Right ventricle myocardium superior (tissue), 1 donor: ENCODE measurements at regions not wholly inside any gene's neighbourhood (a gene's known extent, or its start where the extent isn't known, plus 50 kb on each side); places are given as distances from the start of the nearest gene placed in this dataset.
"Not testable (repeated sequence)": the region's sequence is repeated elsewhere in the genome, so short reads cannot be mapped to it uniquely, and the experiment has no call there.

Experiments used
- ATAC-seq: fragments of 200-7000 bp; cut with Tn5 transposase; one replicate; pipeline ENCODE4 v1.9.1; 2020; ENCODE audit warnings: mild to moderate bottlenecking; ENCODE audit not compliant: poor library complexity
- DNase-seq: peaks from one replicate; pipeline ENCODE4 v3.0.0-alpha.2; 2020
- intact Hi-C: fragments of 100-400 bp; cut with DNase I; formaldehyde crosslinking; loops from one replicate; pipeline ENCODE4 v1.11.2; 2022
- donor health status: DM: no; HTN: yes; CAD: no; lungs with severe emphysema.

DNA sequence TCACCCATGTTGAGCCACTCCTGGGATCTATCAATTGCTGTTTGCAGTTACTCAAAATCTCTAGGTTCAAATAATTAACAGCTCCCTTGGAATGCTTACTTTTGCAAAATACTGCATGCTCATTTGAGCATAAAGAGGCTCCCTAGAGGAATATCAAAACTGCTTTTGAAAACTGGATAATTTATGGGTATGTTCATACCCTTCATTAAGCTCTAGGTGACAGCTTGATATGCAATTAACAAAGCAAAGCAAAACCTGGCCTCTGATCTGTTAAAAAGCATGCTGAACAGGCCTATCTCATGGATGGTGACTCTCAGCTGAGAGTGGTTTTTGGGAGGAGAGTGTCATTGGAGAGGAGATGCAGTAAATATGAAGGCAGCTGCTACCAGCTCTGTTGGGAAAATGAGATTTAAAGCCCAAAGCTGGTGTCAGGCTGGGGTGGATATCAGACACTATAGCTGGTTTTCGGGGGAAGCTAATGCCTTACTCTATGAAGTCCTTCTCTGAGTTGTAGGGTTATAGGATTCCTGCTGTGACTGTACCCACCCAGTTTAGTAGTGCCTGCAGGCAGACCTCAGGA lies 110.9 kb downstream of the RASSF10 start:
- intact Hi-C loops = no loop called here
- ATAC-seq = no peak
- no peak for DNase-seq

GRCh38 chr11:13120691-13121090 lies 111.6 kb downstream of the RASSF10 start:
- intact Hi-C loops = no loop called here
- no peak for DNase-seq
- no peak for ATAC-seq

GRCh38 chr11:13126430-13126829 lies 117.3 kb downstream of the RASSF10 start:
- intact Hi-C loops = no loop called here
- DNase-seq (no peak), ATAC-seq (no peak)

DNA sequence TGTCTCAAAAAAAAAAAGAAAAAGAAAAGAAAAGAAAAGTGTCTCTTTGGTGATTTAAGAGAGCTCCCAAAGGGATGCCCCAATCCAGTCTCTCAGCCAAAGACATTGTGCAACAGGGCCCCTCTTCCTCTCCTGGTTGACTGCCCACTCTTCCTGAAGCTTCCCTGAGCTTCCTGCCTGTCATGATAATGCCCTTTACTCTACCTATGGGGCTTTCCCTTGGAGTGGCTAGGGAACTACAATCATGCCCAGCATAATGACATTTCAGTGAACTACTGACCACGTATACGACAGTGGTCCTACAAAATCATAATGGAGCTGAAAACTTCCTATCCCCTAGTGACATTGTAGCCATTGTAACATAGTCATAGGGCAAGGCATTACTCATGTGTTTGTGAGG lies 118.0 kb downstream of the RASSF10 start:
- intact Hi-C loops = no loop called here
- DNase-seq (no peak), ATAC-seq (no peak)

DNA sequence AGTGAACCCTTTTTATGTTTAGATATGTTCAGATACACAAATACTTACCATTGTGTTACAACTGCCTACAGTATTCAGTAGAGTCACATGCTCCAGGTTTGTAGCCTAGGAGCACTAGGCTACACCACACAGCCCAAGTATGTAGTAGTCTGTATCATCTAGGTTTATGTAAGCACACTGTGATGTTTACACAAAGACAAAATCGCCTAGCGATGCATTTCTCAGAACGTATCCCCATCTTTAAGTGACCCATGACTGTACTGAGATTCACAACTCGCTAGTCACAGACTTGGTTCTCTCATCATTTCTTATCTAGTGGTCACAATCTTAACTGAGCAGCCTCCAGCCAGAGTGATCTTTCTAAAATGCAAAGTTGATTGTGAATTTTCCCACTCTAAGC lies 119.2 kb downstream of the RASSF10 start:
- intact Hi-C loops = no loop called here
- ATAC-seq (no peak), DNase-seq (no peak)

- intact Hi-C loops = no loop called here
- ATAC-seq = no peak
- DNase-seq = no peak
These were observed 125.0 kb downstream of the RASSF10 start for GRCh38 chr11:13134066-13134465.

DNA sequence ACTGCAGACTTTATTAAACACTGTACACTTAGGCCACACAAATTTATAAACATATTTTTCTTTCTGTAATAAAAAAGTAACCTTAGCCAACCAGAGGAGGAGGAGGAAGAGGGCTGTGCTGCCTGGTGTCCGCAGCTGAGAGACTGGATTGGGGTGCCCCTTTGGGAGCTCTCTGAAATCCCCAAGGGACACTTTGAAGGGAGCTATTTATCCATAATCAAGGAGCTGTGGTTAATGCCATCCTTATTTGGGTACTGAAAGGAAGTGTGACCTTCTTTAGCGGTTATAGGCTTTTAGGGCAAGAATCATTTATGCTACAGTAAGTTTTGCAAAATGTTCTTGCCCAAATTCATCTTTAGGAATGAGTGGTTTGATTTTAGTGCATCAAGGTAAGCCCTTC lies 125.8 kb downstream of the RASSF10 start:
- intact Hi-C loops = no loop called here
- no peak for DNase-seq
- no peak for ATAC-seq

GRCh38 chr11:13135385-13136271 lies 126.5 kb downstream of the RASSF10 start:
- intact Hi-C loops = no loop called here
- DNase-seq (no peak), ATAC-seq (no peak)

GRCh38 chr11:13136272-13136596 lies 127.1 kb downstream of the RASSF10 start:
- DNase-seq (no peak), ATAC-seq (no peak)
- intact Hi-C loops = no loop called here

- intact Hi-C loops = no loop called here
- DNase-seq (no peak), ATAC-seq (no peak)
These were observed 128.8 kb downstream of the RASSF10 start for GRCh38 chr11:13137844-13138301.

GRCh38 chr11:13139085-13139484 lies 130.0 kb downstream of the RASSF10 start:
- intact Hi-C loops, ATAC-seq, DNase-seq: not testable (repeated sequence)

DNA sequence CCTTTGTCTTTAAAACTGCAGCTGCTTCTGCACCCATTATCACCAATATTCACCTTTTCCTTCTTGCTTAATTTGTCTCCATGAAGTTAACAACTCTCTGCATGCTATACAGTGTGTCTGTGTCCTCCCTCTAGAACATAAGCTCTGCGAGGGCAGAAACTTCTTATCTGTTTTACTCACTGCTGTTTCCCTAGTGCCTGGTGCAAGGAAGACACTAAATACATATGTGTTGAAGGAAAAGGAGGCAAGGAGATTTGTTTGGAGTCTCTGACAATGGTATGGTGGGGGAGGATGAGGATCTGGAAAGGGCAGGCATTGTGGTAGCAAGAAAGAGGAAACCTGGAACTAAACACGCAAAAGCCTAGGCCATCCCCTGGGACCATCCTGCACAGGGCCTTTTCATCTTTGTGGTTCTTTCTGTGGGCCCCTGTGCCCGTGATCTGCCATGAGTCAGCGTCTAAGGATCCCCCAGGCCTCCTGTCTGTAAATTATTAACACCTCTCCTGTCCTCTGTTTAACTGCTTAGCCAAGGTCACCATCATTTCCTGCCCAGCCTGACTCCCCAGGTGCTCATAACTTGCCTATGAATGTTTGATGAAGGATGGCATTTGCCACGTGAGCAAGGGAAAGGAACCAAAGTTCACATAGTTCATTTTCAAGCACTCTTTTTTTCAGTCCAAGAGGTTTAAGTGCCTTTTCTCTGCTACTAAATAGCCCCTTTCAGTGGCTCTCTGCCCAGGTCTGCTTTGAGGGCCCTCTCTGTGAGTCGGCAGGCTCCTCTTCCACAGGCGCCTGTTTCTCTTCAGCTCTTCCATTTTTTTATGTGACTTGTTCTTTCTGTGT lies 131.1 kb downstream of the RASSF10 start:
- intact Hi-C loops = no loop called here
- no peak for ATAC-seq

GRCh38 chr11:13140873-13141655 lies 131.9 kb downstream of the RASSF10 start:
- DNase-seq (no peak), ATAC-seq (no peak)
- intact Hi-C loops = no loop called here

More for the DNA sequence above, 131.1 kb downstream of the RASSF10 start:
- DNase-seq = no peak

GRCh38 chr11:13141731-13142709 lies 132.9 kb downstream of the RASSF10 start:
- no peak for ATAC-seq
- DNase-seq = no peak
- intact Hi-C loops = no loop called here

GRCh38 chr11:13143486-13144297 lies 133.9 kb upstream of the BMAL1 start:
- ATAC-seq = no peak
- intact Hi-C loops = no loop called here
- no peak for DNase-seq

- ATAC-seq (no peak), DNase-seq (no peak)
- intact Hi-C loops = no loop called here
These were observed 132.1 kb upstream of the BMAL1 start for GRCh38 chr11:13145461-13145860.

DNA sequence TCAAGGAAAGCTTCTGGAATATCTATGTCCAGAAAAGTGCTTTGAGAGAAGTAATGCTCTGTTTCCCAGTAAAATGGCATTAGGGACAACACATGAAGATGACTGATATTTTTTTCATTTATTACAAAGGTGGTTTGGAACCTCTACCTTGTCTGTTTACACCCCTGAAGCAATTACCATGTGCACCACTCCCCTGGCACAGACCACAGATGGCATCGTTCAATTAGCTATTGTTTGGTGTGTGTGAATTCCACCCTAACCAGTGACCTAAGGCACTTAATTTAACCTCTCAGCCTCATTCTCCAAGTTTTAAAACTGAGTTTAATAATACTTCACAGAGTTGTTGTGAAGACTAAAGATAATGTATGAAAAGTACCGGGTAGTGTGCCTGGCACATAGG lies 127.6 kb upstream of the BMAL1 start:
- intact Hi-C loops = loop anchor here (10.0 kb wide), 1 partner anchor 185 kb away; no protein-coding TSS in a partner anchor
- DNase-seq (no peak), ATAC-seq (no peak)
